Stimulated activated naive CD8-positive, alpha-beta T cell treated with anti-CD3 and anti-CD28 coated beads, Interleukin-15, Interleukin-2, amounts not matched to agents 100 ng/mL and 50 ng/mL, for 24 hours (primary cell): ENCODE measurements at regions not wholly inside any gene's neighbourhood (a gene's known extent, or its start where the extent isn't known, plus 50 kb on each side); places are given as distances from the start of the nearest gene placed in this dataset.

Experiments used
- H3K27ac Mint-ChIP-seq: one replicate; pipeline ENCODE4 v1.8.0; 2021; ENCODE audit warnings: mild to moderate bottlenecking, mixed read lengths
- H3K27me3 Mint-ChIP-seq: one replicate; pipeline ENCODE4 v1.8.0; 2021; ENCODE audit warnings: mixed read lengths
- H3K36me3 Mint-ChIP-seq: one replicate; pipeline ENCODE4 v1.8.0; 2021; ENCODE audit warnings: low read depth, mixed read lengths
- H3K4me1 Mint-ChIP-seq: one replicate; pipeline ENCODE4 v1.8.0; 2021; ENCODE audit warnings: low read depth, mixed read lengths
- H3K4me3 Mint-ChIP-seq: one replicate; pipeline ENCODE4 v1.8.0; 2021; ENCODE audit warnings: mild to moderate bottlenecking, mixed read lengths
- H3K9me3 Mint-ChIP-seq: one replicate; pipeline ENCODE4 v1.8.0; 2021; ENCODE audit warnings: mixed read lengths

- Mint-ChIP-seq H3K27me3 (no peaks in the 10 kb centered on the region), H3K4me1 (no peaks in the 10 kb centered on the region), H3K27ac (no peak overlapping the region), H3K9me3 (peaks cover 6% of the 10 kb centered on the region), H3K4me3 (no peak overlapping the region), H3K36me3 (no peaks in the 10 kb centered on the region)
These were observed 1177.9 kb downstream of the GRIK2 start for GRCh38 chr6:102571236-102571908.

- Mint-ChIP-seq H3K36me3 (no peaks in the 10 kb centered on the region), H3K27me3 (no peaks in the 10 kb centered on the region), H3K4me1 (no peaks in the 10 kb centered on the region), H3K9me3 (no peaks in the 10 kb centered on the region), H3K4me3 (no peak overlapping the region), H3K27ac (no peak overlapping the region)
These were observed 1169.2 kb downstream of the GRIK2 start for GRCh38 chr6:102562713-102563112.

GRCh38 chr6:102553214-102553613 is 1159.7 kb downstream of the GRIK2 start:
- Mint-ChIP-seq H3K27me3 (no peaks in the 10 kb centered on the region), H3K9me3 (peaks cover 6% of the 10 kb centered on the region), H3K27ac (no peak overlapping the region), H3K36me3 (no peaks in the 10 kb centered on the region), H3K4me3 (no peak overlapping the region), H3K4me1 (no peaks in the 10 kb centered on the region)

- no peaks in the 10 kb centered on the region for H3K27me3 Mint-ChIP-seq
- H3K9me3 Mint-ChIP-seq: peaks cover 6% of the 10 kb centered on the region
These were observed 1155.8 kb downstream of the GRIK2 start for GRCh38 chr6:102549221-102549874.

GRCh38 chr6:102525336-102525735 is 1131.8 kb downstream of the GRIK2 start:
- Mint-ChIP-seq H3K4me3 (no peak overlapping the region), H3K9me3 (no peaks in the 10 kb centered on the region), H3K27me3 (no peaks in the 10 kb centered on the region), H3K36me3 (no peaks in the 10 kb centered on the region), H3K4me1 (no peaks in the 10 kb centered on the region), H3K27ac (no peak overlapping the region)

More at GRCh38 chr6:102549221-102549874, 1155.8 kb downstream of the GRIK2 start:
- Mint-ChIP-seq H3K4me1 (no peaks in the 10 kb centered on the region), H3K36me3 (no peaks in the 10 kb centered on the region), H3K4me3 (no peak overlapping the region), H3K27ac (no peak overlapping the region)

GRCh38 chr6:102520966-102521365 is 1127.5 kb downstream of the GRIK2 start:
- no peaks in the 10 kb centered on the region for H3K27me3 Mint-ChIP-seq
- H3K9me3 Mint-ChIP-seq: no peaks in the 10 kb centered on the region
- no peaks in the 10 kb centered on the region for H3K36me3 Mint-ChIP-seq
- no peaks in the 10 kb centered on the region for H3K4me1 Mint-ChIP-seq
- H3K4me3 Mint-ChIP-seq: no peak overlapping the region
- H3K27ac Mint-ChIP-seq: no peak overlapping the region

GRCh38 chr6:102517506-102517905 is 1124.0 kb downstream of the GRIK2 start:
- Mint-ChIP-seq H3K36me3 (no peaks in the 10 kb centered on the region), H3K27ac (no peak overlapping the region), H3K4me1 (no peaks in the 10 kb centered on the region), H3K4me3 (no peak overlapping the region), H3K9me3 (no peaks in the 10 kb centered on the region), H3K27me3 (no peaks in the 10 kb centered on the region)

- no peak overlapping the region for H3K27ac Mint-ChIP-seq
- H3K4me3 Mint-ChIP-seq: no peak overlapping the region
- peaks cover 29% of the 10 kb centered on the region for H3K9me3 Mint-ChIP-seq
- no peaks in the 10 kb centered on the region for H3K27me3 Mint-ChIP-seq
- H3K4me1 Mint-ChIP-seq: no peaks in the 10 kb centered on the region
- no peaks in the 10 kb centered on the region for H3K36me3 Mint-ChIP-seq
These were observed 1108.1 kb downstream of the GRIK2 start for GRCh38 chr6:102501615-102502014.

GRCh38 chr6:102494808-102495207 is 1101.3 kb downstream of the GRIK2 start:
- Mint-ChIP-seq H3K4me1 (no peaks in the 10 kb centered on the region), H3K4me3 (no peak overlapping the region), H3K9me3 (peaks cover 9% of the 10 kb centered on the region), H3K27me3 (no peaks in the 10 kb centered on the region), H3K27ac (no peak overlapping the region), H3K36me3 (no peaks in the 10 kb centered on the region)

GRCh38 chr6:102493485-102493884 is 1100.0 kb downstream of the GRIK2 start:
- Mint-ChIP-seq H3K4me1 (no peaks in the 10 kb centered on the region), H3K9me3 (peaks cover 11% of the 10 kb centered on the region), H3K27ac (no peak overlapping the region), H3K4me3 (no peak overlapping the region), H3K36me3 (no peaks in the 10 kb centered on the region), H3K27me3 (no peaks in the 10 kb centered on the region)

GRCh38 chr6:102488729-102489128 is 1095.2 kb downstream of the GRIK2 start:
- H3K27me3 Mint-ChIP-seq: no peaks in the 10 kb centered on the region
- peaks cover 9% of the 10 kb centered on the region for H3K9me3 Mint-ChIP-seq

GRCh38 chr6:102485480-102485879 is 1092.0 kb downstream of the GRIK2 start:
- no peaks in the 10 kb centered on the region for H3K36me3 Mint-ChIP-seq
- peaks cover 9% of the 10 kb centered on the region for H3K9me3 Mint-ChIP-seq
- no peaks in the 10 kb centered on the region for H3K27me3 Mint-ChIP-seq
- no peak overlapping the region for H3K27ac Mint-ChIP-seq
- H3K4me1 Mint-ChIP-seq: no peaks in the 10 kb centered on the region
- no peak overlapping the region for H3K4me3 Mint-ChIP-seq

More at GRCh38 chr6:102488729-102489128, 1095.2 kb downstream of the GRIK2 start:
- Mint-ChIP-seq H3K36me3 (no peaks in the 10 kb centered on the region), H3K4me1 (no peaks in the 10 kb centered on the region), H3K4me3 (no peak overlapping the region), H3K27ac (no peak overlapping the region)

- Mint-ChIP-seq H3K27me3 (no peaks in the 10 kb centered on the region), H3K27ac (no peak overlapping the region), H3K4me3 (no peak overlapping the region), H3K4me1 (no peaks in the 10 kb centered on the region), H3K9me3 (no peaks in the 10 kb centered on the region), H3K36me3 (no peaks in the 10 kb centered on the region)
These were observed 1080.7 kb downstream of the GRIK2 start for GRCh38 chr6:102474041-102474807.

GRCh38 chr6:102458990-102459389 is 1065.5 kb downstream of the GRIK2 start:
- Mint-ChIP-seq H3K27me3 (no peaks in the 10 kb centered on the region), H3K9me3 (peaks cover 3% of the 10 kb centered on the region), H3K4me1 (no peaks in the 10 kb centered on the region), H3K36me3 (no peaks in the 10 kb centered on the region), H3K27ac (no peak overlapping the region), H3K4me3 (no peak overlapping the region)

GRCh38 chr6:102438171-102438570 is 1044.7 kb downstream of the GRIK2 start:
- H3K36me3 Mint-ChIP-seq: no peaks in the 10 kb centered on the region
- no peak overlapping the region for H3K4me3 Mint-ChIP-seq
- peaks cover 4% of the 10 kb centered on the region for H3K9me3 Mint-ChIP-seq
- no peaks in the 10 kb centered on the region for H3K27me3 Mint-ChIP-seq
- H3K4me1 Mint-ChIP-seq: no peaks in the 10 kb centered on the region
- no peak overlapping the region for H3K27ac Mint-ChIP-seq
